Panc1 (cell line): ENCODE measurements at regions not wholly inside any gene's neighbourhood (a gene's known extent, or its start where the extent isn't known, plus 50 kb on each side); places are given as distances from the start of the nearest gene placed in this dataset.

Experiments
- ATAC-seq: fragments of 200-7000 bp; cut with Tn5 transposase; 2 replicates; pipeline ENCODE4 v1.9.1; 2020; ENCODE audit warnings: mild to moderate bottlenecking, moderate library complexity
- BruUV-seq: library from RNA; stranded (reverse); fragments of 400-500 nt; replicated peaks from 2 replicates; lab custom pipeline; 2021; lab: Mats Ljungman, UMichigan
- CTCF ChIA-PET: fragments of 300-600 bp; sonication (Branson Sonifier 250); formaldehyde crosslinking; loops from one replicate; lab custom pipeline; 2022; ENCODE audit warnings: antibody characterized with exemption; lab: Charles Lee
- POLR2A ChIA-PET: fragments of 300-600 bp; sonication (Branson Sonifier 250); formaldehyde crosslinking; loops from one replicate; lab custom pipeline; 2022; ENCODE audit warnings: antibody characterized with exemption; lab: Charles Lee
- DNase-seq: peaks from one replicate; pipeline ENCODE4 v3.0.0-alpha.2; 2010; ENCODE audit warnings: low read depth, low spot score
- H3K27ac ChIP-seq: 2 replicates; pipeline ENCODE4 v1.5.1; 2011; ENCODE audit warnings: mild to moderate bottlenecking, low read length, inconsistent platforms
- H3K27me3 ChIP-seq: fragments of 200-500 bp; sonication (Bioruptor generic); 2 replicates; pipeline ENCODE4 v1.6.0; 2014; ENCODE audit warnings: low read length, inconsistent platforms; ENCODE audit not compliant: control insufficient read depth, insufficient read depth
- H3K36me3 ChIP-seq: fragments of 200-500 bp; sonication (Bioruptor generic); 2 replicates; pipeline ENCODE4 v1.5.1; 2014; ENCODE audit warnings: inconsistent platforms, mild to moderate bottlenecking, low read length, moderate library complexity; ENCODE audit not compliant: control insufficient read depth, insufficient read depth
- H3K4me1 ChIP-seq: 2 replicates; pipeline ENCODE4 v1.5.1; 2011; ENCODE audit warnings: inconsistent platforms, mild to moderate bottlenecking, low read length, moderate library complexity; ENCODE audit not compliant: control insufficient read depth, insufficient read depth
- H3K4me3 ChIP-seq, 2 experiments: 2 replicates each; pipeline ENCODE4 v1.5.1; 2011 to 2012; ENCODE audit warnings: low read depth in 2 of 2, low read length in 2 of 2, mild to moderate bottlenecking in 2 of 2, inconsistent platforms in 1 of 2, moderate library complexity in 1 of 2
- H3K9me3 ChIP-seq: fragments of 200-500 bp; sonication (Bioruptor generic); 2 replicates; pipeline ENCODE4 v1.5.1; 2014; ENCODE audit warnings: low read depth, mild to moderate bottlenecking, inconsistent platforms, low read length, moderate library complexity; ENCODE audit not compliant: control insufficient read depth, insufficient read depth
- POLR2AphosphoS5 ChIP-seq: IDR thresholded peaks from 2 replicates; pipeline ENCODE4 v1.6.1; 2012; ENCODE audit warnings: mild to moderate bottlenecking, low read depth, low read length, moderate library complexity
- SIN3A ChIP-seq: IDR thresholded peaks from 2 replicates; pipeline ENCODE4 v1.6.1; 2012; ENCODE audit warnings: low read depth, mild to moderate bottlenecking, low read length, moderate library complexity, borderline replicate concordance; ENCODE audit not compliant: insufficient read depth
- TCF7L2 ChIP-seq: IDR thresholded peaks from 2 replicates; pipeline ENCODE4 v1.6.1; 2011; ENCODE audit warnings: mild to moderate bottlenecking, low read depth, low read length, inconsistent platforms
- in situ Hi-C: cut with HindIII; loops from 2 replicates; pipeline ENCODE4 v1.10.0; 2016; ENCODE audit warnings: low sequenced_read_pairs, low pct_unique_long_range_greater_than_20kb
- intact Hi-C: fragments of 100-400 bp; cut with micrococcal nuclease; formaldehyde crosslinking; loops from one replicate; pipeline ENCODE4 v1.10.0; 2022; ENCODE audit not compliant: unreplicated experiment
- TF ChIP-seq, protein P1 (sequence below): fragments of 450-650 bp; IDR thresholded peaks from 2 replicates; pipeline ENCODE4 v1.5.1; 2017; ENCODE audit warnings: mild to moderate bottlenecking
- TF ChIP-seq, protein P2 (sequence below), 2 experiments: IDR thresholded peaks; 2 replicates each; pipeline ENCODE4 v1.6.1; 2011 to 2012; ENCODE audit warnings: low read depth in 2 of 2, control low read depth in 1 of 2, low read length in 1 of 2, mild to moderate bottlenecking in 1 of 2, moderate library complexity in 1 of 2; ENCODE audit not compliant: insufficient read depth in 1 of 2

DNA sequence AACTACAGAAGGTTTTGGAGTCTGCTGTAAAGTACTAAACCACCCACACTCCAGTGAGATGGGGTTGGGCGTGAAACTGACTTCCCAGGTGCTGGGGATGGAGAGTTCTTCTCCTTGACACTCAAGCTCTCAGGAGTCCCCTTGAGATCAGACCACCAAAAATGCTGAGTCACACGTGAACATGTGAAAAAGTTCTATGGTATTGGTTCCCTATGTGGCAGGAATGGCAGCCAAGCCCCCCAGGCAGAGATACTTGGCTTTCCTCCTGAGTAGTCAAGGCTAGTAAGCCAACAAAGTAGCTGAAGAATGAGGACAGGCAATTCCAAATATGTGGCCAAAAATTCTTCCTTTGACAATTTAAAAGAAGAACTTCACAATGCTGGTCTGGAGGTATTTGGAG, 222.0 kb upstream of the ADAMTS3 start:
- intact Hi-C loops (no loop called here), in situ Hi-C loops (no loop called here)
- CTCF ChIA-PET, result no interaction called here
- Histone ChIP-seq H3K36me3 (no peaks in the 10 kb centered on the region), H3K9me3 (no peaks in the 10 kb centered on the region), H3K4me1 (no peaks in the 10 kb centered on the region), H3K4me3 (no peak overlapping the region), H3K27me3 (no peaks in the 10 kb centered on the region), H3K27ac (no peak overlapping the region)
- POLR2A ChIA-PET, result no interaction called here
- no TSS peak for BruUV-seq
- DNase-seq (no peak), ATAC-seq (no peak)
- TF ChIP-seq, protein P1, sequence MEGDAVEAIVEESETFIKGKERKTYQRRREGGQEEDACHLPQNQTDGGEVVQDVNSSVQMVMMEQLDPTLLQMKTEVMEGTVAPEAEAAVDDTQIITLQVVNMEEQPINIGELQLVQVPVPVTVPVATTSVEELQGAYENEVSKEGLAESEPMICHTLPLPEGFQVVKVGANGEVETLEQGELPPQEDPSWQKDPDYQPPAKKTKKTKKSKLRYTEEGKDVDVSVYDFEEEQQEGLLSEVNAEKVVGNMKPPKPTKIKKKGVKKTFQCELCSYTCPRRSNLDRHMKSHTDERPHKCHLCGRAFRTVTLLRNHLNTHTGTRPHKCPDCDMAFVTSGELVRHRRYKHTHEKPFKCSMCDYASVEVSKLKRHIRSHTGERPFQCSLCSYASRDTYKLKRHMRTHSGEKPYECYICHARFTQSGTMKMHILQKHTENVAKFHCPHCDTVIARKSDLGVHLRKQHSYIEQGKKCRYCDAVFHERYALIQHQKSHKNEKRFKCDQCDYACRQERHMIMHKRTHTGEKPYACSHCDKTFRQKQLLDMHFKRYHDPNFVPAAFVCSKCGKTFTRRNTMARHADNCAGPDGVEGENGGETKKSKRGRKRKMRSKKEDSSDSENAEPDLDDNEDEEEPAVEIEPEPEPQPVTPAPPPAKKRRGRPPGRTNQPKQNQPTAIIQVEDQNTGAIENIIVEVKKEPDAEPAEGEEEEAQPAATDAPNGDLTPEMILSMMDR, result no peak
- TF ChIP-seq POLR2AphosphoS5, result no peak

DNA sequence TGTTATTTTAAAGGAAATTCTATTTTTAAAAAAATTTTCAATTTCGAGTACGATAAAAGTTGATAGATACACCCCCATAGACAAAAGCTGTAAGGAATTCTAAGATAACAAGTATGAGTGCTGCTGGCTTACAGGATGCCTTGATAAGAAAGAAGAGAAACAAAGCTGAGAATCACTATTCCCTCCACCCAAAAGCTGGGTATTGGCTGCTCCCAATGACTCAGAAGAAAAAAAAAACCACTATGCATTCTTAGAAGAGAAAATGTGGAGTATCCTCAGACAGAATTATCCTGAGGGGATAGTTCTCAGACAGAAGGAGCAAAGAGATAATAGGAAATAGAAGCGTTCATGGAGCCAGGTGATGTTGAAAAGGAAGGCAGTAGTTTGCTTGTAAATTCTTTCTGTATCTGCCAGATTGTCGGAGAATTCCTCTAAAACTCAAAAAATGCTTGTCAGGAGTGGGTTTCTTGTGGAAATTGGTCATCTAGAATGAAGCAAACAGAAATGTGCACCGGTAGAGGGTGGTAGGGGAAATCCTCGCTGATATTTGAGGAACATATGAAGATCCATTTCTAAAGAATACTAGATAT, 217.5 kb upstream of the ADAMTS3 start:
- ChIA-PET POLR2A (no interaction called here), CTCF (no interaction called here)
- in situ Hi-C loops (no loop called here), intact Hi-C loops (no loop called here)
- TF ChIP-seq, protein P1, result no peak
- no peak for TF ChIP-seq POLR2AphosphoS5
- TF ChIP-seq SIN3A, result no peak
- TF ChIP-seq, protein P2, sequence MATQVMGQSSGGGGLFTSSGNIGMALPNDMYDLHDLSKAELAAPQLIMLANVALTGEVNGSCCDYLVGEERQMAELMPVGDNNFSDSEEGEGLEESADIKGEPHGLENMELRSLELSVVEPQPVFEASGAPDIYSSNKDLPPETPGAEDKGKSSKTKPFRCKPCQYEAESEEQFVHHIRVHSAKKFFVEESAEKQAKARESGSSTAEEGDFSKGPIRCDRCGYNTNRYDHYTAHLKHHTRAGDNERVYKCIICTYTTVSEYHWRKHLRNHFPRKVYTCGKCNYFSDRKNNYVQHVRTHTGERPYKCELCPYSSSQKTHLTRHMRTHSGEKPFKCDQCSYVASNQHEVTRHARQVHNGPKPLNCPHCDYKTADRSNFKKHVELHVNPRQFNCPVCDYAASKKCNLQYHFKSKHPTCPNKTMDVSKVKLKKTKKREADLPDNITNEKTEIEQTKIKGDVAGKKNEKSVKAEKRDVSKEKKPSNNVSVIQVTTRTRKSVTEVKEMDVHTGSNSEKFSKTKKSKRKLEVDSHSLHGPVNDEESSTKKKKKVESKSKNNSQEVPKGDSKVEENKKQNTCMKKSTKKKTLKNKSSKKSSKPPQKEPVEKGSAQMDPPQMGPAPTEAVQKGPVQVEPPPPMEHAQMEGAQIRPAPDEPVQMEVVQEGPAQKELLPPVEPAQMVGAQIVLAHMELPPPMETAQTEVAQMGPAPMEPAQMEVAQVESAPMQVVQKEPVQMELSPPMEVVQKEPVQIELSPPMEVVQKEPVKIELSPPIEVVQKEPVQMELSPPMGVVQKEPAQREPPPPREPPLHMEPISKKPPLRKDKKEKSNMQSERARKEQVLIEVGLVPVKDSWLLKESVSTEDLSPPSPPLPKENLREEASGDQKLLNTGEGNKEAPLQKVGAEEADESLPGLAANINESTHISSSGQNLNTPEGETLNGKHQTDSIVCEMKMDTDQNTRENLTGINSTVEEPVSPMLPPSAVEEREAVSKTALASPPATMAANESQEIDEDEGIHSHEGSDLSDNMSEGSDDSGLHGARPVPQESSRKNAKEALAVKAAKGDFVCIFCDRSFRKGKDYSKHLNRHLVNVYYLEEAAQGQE (IDR thresholded peaks at IDR 0.05; ENCODE audit: insufficient read depth in 1 of 2, low read depth in 2 of 2, low read length in 1 of 2), result no peak
- no peak for TF ChIP-seq TCF7L2
- DNase-seq (no peak), ATAC-seq (no peak)
- Histone ChIP-seq H3K4me3 (no peak overlapping the region), H3K27ac (no peak overlapping the region), H3K9me3 (no peaks in the 10 kb centered on the region), H3K36me3 (no peaks in the 10 kb centered on the region), H3K4me1 (no peaks in the 10 kb centered on the region), H3K27me3 (no peaks in the 10 kb centered on the region)
- BruUV-seq, result no TSS peak
